HG03565 (cell line): ENCODE measurements at regions not wholly inside any gene's neighbourhood (a gene's known extent, or its start where the extent isn't known, plus 50 kb on each side); places are given as distances from the start of the nearest gene placed in this dataset.
"Not testable (repeated sequence)": the region's sequence is repeated elsewhere in the genome, so short reads cannot be mapped to it uniquely, and the experiment has no call there.

Source experiments
- ATAC-seq: cut with Tn5 transposase; IDR thresholded peaks from one replicate; pipeline ENCODE4 v1.9.1; 2021; ENCODE audit warnings: mild to moderate bottlenecking, moderate library complexity; ENCODE audit not compliant: unreplicated experiment

- ATAC-seq, result no peak
These were observed 956.7 kb downstream of the CCSER2 start for GRCh38 chr10:85284778-85285770.

- ATAC-seq, result no peak
These were observed 965.1 kb downstream of the CCSER2 start for GRCh38 chr10:85293483-85293882.

GRCh38 chr10:85311613-85312337, 983.4 kb downstream of the CCSER2 start:
- ATAC-seq, result no peak

- ATAC-seq, result no peak
These were observed 987.3 kb downstream of the CCSER2 start for GRCh38 chr10:85315657-85316056.

- ATAC-seq, result no peak
These were observed 987.9 kb downstream of the CCSER2 start for GRCh38 chr10:85316276-85316675.

- ATAC-seq, result no peak
These were observed 989.4 kb downstream of the CCSER2 start for GRCh38 chr10:85317827-85318226.

- ATAC-seq, result no peak
These were observed 990.7 kb downstream of the CCSER2 start for GRCh38 chr10:85318809-85319807.

GRCh38 chr10:85319826-85320225, 991.4 kb downstream of the CCSER2 start:
- no peak for ATAC-seq

- ATAC-seq, result no peak
These were observed 1005.2 kb downstream of the CCSER2 start for GRCh38 chr10:85333594-85333993.

GRCh38 chr10:85362401-85362800, 1004.2 kb downstream of the GRID1 start:
- ATAC-seq, result no peak

- ATAC-seq, result no peak
These were observed 989.4 kb downstream of the GRID1 start for GRCh38 chr10:85377029-85377806.

GRCh38 chr10:85379338-85379737, 987.3 kb downstream of the GRID1 start:
- no peak for ATAC-seq

GRCh38 chr10:85400981-85401695, 965.5 kb downstream of the GRID1 start:
- no peak for ATAC-seq

GRCh38 chr10:85402541-85402940, 964.1 kb downstream of the GRID1 start:
- no peak for ATAC-seq

- no peak for ATAC-seq
These were observed 959.5 kb downstream of the GRID1 start for GRCh38 chr10:85407088-85407487.

GRCh38 chr10:85408388-85408787, 958.2 kb downstream of the GRID1 start:
- ATAC-seq, result no peak

GRCh38 chr10:85410586-85410985, 956.0 kb downstream of the GRID1 start:
- ATAC-seq, result not testable (repeated sequence)

- no peak for ATAC-seq
These were observed 953.0 kb downstream of the GRID1 start for GRCh38 chr10:85413570-85413969.

GRCh38 chr10:85420501-85421191, 945.9 kb downstream of the GRID1 start:
- ATAC-seq, result no peak
